HepG2 (cell line): ENCODE measurements at regions not wholly inside any gene's neighbourhood (a gene's known extent, or its start where the extent isn't known, plus 50 kb on each side); places are given as distances from the start of the nearest gene placed in this dataset.
A peak's percentile ranks its signal among the peaks of the same experiment; 100 is the strongest.

Experiments used
- ATF6 ChIP-seq: sonication (generic); formaldehyde crosslinking; conservative IDR thresholded peaks from 2 replicates; pipeline ENCODE4 v1.4.0; 2020; ENCODE audit warnings: missing genetic modification reagents
- ATF7-NPFF ChIP-seq: sonication (generic); formaldehyde crosslinking; IDR thresholded peaks from 2 replicates; pipeline ENCODE4 v1.8.1; 2023; ENCODE audit warnings: mild to moderate bottlenecking, low read depth, missing genetic modification reagents, moderate library complexity
- HNF4A ChIP-seq: sonication (generic); formaldehyde crosslinking; IDR thresholded peaks from 2 replicates; pipeline ENCODE4 v1.4.0; 2020; ENCODE audit warnings: missing genetic modification reagents
- MAX ChIP-seq: IDR thresholded peaks from 2 replicates; pipeline ENCODE4 v1.6.1; 2012; ENCODE audit warnings: inconsistent platforms
- UBTF ChIP-seq: sonication (generic); formaldehyde crosslinking; IDR thresholded peaks from 2 replicates; pipeline ENCODE4 v1.4.0; 2020; ENCODE audit warnings: mild to moderate bottlenecking, missing genetic modification reagents
- ZBTB33 ChIP-seq: sonication (generic); formaldehyde crosslinking; IDR thresholded peaks from 2 replicates; pipeline ENCODE4 v1.4.0; 2020; ENCODE audit warnings: missing genetic modification reagents
- ZNF225 ChIP-seq: sonication (generic); formaldehyde crosslinking; IDR thresholded peaks from 2 replicates; pipeline ENCODE4 v1.4.0; 2020; ENCODE audit warnings: mild to moderate bottlenecking, missing genetic modification reagents
- ZNF44 ChIP-seq: sonication (generic); formaldehyde crosslinking; IDR thresholded peaks from 2 replicates; pipeline ENCODE4 v1.5.1; 2020; ENCODE audit warnings: mild to moderate bottlenecking, missing genetic modification reagents
- TF ChIP-seq, protein P1 (sequence below): sonication (generic); formaldehyde crosslinking; IDR thresholded peaks from 2 replicates; pipeline ENCODE4 v1.4.0; 2020; ENCODE audit warnings: mild to moderate bottlenecking, missing genetic modification reagents

DNA sequence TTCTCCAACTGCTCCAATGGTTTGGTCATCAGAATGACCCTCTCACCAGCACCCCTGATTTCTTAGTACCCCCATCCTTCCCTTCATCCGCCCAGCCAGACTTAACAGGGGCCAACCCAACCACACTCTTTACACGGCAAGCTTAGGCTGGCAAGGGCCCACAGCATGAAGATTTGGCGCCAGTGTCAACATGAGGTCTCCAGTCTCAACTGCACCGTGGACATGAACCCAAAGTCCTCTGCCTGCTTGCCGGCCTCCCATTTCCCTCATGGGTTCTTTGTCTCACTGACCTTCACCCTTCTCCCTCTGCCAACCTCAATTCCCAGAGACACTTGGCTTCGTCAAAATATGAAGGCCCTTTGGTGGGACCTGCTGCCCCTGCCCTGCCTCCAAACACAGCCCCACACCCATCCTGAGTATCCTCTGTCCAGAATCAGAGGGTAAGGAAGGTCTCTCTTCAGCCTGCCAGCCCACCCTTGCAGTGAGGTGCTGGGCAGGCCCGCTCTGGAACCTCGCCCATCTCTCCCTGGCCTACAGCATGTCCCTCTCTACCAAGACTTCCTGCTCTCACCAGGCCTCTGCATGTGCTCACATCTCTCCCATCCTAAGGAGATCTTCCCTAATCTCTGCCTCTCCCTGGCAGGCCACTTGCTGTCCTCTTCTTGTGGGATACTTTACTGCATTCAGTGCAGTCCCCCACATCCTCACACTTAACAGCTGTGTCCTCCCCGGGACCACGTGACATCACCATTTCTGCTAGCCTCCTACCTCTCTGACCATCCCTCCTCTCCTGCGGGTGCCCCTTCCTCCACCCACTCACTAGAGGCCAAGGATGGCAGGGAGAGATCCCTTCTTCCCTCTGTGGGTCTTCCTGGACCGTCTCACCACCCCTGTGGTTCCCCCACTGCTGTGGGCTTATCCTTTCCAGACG, 91.7 kb upstream of the ZMIZ1 start (continued):
- TF ChIP-seq ATF6 (CRISPR knock-in tag) (no peak), ZNF225 (CRISPR knock-in tag) (0 out of 2 replicates have a peak, but pooled peaks have one; percentile 25), ATF7-NPFF (no peak), ZBTB33 (CRISPR knock-in tag) (peak; percentile 93), MAX (peak; percentile 41; the same call in 1 of the 2 replicates), ZNF44 (CRISPR knock-in tag) (no peak), UBTF (peak; percentile 31; the same call in 1 of the 2 replicates), HNF4A (CRISPR knock-in tag) (peak; percentile 73)
- TF ChIP-seq, protein P1, sequence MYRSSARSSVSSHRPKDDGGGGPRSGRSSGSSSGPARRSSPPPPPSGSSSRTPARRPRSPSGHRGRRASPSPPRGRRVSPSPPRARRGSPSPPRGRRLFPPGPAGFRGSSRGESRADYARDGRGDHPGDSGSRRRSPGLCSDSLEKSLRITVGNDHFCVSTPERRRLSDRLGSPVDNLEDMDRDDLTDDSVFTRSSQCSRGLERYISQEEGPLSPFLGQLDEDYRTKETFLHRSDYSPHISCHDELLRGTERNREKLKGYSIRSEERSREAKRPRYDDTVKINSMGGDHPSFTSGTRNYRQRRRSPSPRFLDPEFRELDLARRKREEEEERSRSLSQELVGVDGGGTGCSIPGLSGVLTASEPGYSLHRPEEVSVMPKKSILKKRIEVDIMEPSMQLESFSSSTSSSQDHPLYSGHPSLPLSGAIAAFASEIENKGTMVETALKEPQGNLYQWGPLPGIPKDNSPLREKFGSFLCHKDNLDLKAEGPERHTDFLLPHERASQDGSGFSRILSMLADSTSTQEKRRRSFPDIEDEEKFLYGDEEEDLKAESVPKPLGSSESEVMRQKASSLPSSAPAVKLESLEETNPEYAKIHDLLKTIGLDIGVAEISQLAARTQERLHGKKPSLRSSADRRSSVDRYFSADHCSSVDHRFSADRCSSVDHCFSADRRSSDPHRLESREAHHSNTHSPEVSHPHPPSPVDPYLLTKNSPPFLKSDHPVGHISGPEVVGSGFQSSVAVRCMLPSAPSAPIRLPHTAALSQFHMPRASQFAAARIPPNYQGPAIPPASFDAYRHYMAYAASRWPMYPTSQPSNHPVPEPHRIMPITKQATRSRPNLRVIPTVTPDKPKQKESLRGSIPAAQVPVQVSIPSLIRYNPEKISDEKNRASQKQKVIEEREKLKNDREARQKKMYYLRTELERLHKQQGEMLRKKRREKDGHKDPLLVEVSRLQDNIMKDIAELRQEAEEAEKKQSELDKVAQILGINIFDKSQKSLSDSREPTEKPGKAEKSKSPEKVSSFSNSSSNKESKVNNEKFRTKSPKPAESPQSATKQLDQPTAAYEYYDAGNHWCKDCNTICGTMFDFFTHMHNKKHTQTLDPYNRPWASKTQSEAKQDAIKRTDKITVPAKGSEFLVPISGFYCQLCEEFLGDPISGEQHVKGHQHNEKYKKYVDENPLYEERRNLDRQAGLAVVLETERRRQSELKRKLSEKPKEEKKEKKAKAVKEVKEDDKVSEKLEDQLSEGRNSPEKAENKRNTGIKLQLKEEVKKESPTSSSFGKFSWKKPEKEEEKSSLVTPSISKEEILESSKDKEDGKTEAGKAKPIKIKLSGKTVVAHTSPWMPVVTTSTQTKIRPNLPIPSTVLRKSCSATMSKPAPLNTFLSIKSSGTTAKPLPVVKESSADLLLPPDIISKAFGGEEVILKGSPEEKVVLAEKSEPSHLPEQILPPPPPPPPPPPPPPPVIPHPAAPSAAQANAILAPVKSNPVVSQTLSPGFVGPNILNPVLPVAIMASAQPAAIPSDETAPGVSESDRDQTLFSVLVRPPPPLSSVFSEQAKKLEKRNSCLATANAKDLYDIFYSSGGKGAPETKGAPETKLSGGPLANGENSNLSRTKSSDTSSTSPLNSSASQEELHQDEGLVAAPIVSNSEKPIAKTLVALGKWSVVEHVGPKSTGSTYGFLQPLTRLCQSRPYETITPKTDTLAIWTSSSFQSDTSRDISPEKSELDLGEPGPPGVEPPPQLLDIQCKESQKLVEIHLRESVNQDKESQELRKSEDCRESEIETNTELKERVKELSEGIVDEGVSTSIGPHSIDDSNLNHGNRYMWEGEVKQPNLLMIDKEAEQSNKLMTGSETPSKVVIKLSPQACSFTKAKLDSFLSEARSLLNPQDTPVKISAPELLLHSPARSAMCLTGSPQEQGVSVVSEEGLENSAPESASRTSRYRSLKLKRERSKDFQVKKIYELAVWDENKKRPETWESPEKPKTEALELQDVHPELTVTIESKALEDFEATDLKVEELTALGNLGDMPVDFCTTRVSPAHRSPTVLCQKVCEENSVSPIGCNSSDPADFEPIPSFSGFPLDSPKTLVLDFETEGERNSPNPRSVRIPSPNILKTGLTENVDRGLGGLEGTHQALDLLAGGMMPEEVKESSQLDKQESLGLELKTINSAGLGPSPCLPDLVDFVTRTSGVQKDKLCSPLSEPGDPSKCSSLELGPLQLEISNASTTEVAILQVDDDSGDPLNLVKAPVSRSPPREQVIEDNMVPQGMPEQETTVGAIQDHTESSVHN (CRISPR knock-in tag), result peak; percentile 59; the same call in 1 of the 2 replicates
